Endothelial cell of umbilical vein (primary cell): ENCODE measurements at regions not wholly inside any gene's neighbourhood (a gene's known extent, or its start where the extent isn't known, plus 50 kb on each side); places are given as distances from the start of the nearest gene placed in this dataset.

Experiments
- BruUV-seq: library from RNA; stranded (reverse); fragments of 400-500 nt; replicated peaks from 2 replicates; lab custom pipeline; 2021; lab: Mats Ljungman, UMichigan
- CTCF ChIA-PET: fragments of 300-600, 350-600 bp; sonication (Branson Sonifier 250); formaldehyde crosslinking; loops from one replicate; lab custom pipeline; 2021; ENCODE audit warnings: antibody characterized with exemption, inconsistent platforms; lab: Charles Lee
- POLR2A ChIA-PET: fragments of 300-600, 350-600 bp; sonication (Branson Sonifier 250); formaldehyde crosslinking; loops from one replicate; lab custom pipeline; 2021; ENCODE audit warnings: antibody characterized with exemption, inconsistent platforms; lab: Charles Lee
- DNase-seq: peaks from one replicate; pipeline ENCODE4 v3.0.0-alpha.2; 2011; ENCODE audit warnings: low read depth, low spot score
- FAIRE-seq: peaks from 2 replicates; lab custom pipeline; 2011; peaks lifted over from hg19 to GRCh38; lab: Jason Lieb, UNC
- H2AFZ ChIP-seq: 2 replicates; pipeline ENCODE4 v1.6.0; 2012; ENCODE audit warnings: low read depth, low read length, control low read depth, inconsistent platforms
- H3K27ac ChIP-seq: 2 replicates; pipeline ENCODE4 v1.5.1; 2011; ENCODE audit warnings: low read depth, mild to moderate bottlenecking, control low read depth, low read length, moderate library complexity; ENCODE audit not compliant: insufficient read depth
- H3K27me3 ChIP-seq, 2 experiments: 2 replicates each; pipeline versions ENCODE4 v1.6.0 to v1.6.1; 2011; ENCODE audit warnings: low read length in 2 of 2, mixed read lengths in 1 of 2; ENCODE audit not compliant: control insufficient read depth in 2 of 2, insufficient read depth in 2 of 2
- H3K36me3 ChIP-seq, 2 experiments: 2 replicates in 1 of 2; 3 replicates in 1 of 2; pipeline ENCODE4 v1.5.1; 2011; ENCODE audit warnings: low read length in 2 of 2, mild to moderate bottlenecking in 1 of 2, moderate library complexity in 1 of 2; ENCODE audit not compliant: control insufficient read depth in 2 of 2, insufficient read depth in 2 of 2; ENCODE audit errors: extremely low read depth in 1 of 2
- H3K4me1 ChIP-seq: 3 replicates; pipeline ENCODE4 v1.5.1; 2011; ENCODE audit warnings: mild to moderate bottlenecking, low read length; ENCODE audit not compliant: control insufficient read depth, insufficient read depth; ENCODE audit errors: extremely low read depth
- H3K4me2 ChIP-seq: 2 replicates; pipeline ENCODE4 v1.6.1; 2011; ENCODE audit warnings: low read length, control low read depth, mixed read lengths; ENCODE audit not compliant: insufficient read depth
- H3K4me3 ChIP-seq, 3 experiments: fragments of 200-600 bp in 1 of 3; sonication (generic), shearing (Covaris generic) in 1 of 3; replicated peaks in 1 of 3; 2 replicates each; pipeline ENCODE4 v1.5.1; 2011 to 2016; ENCODE audit warnings: control low read depth in 3 of 3, low read length in 3 of 3, mild to moderate bottlenecking in 2 of 3, inconsistent platforms in 1 of 3, low read depth in 1 of 3, moderate library complexity in 1 of 3; ENCODE audit not compliant: insufficient read depth in 1 of 3
- H3K79me2 ChIP-seq: 2 replicates; pipeline ENCODE4 v1.6.0; 2012; ENCODE audit warnings: low read length, inconsistent platforms; ENCODE audit not compliant: control insufficient read depth, insufficient read depth
- H3K9ac ChIP-seq: replicated peaks from 2 replicates; pipeline ENCODE3; 2011; ENCODE audit warnings: low read length, control low read depth; ENCODE audit not compliant: insufficient read depth; ENCODE audit errors: extremely low read depth
- H3K9me1 ChIP-seq: replicated peaks from 3 replicates; pipeline ENCODE4 v1.6.0; 2011; ENCODE audit warnings: mild to moderate bottlenecking, low read length; ENCODE audit not compliant: control insufficient read depth, insufficient read depth; ENCODE audit errors: extremely low read depth
- H3K9me3 ChIP-seq: replicated peaks from 2 replicates; pipeline ENCODE4 v1.5.1; 2012; ENCODE audit warnings: low read length, inconsistent platforms; ENCODE audit not compliant: control insufficient read depth, insufficient read depth
- H4K20me1 ChIP-seq: replicated peaks from 2 replicates; pipeline ENCODE3; 2011; ENCODE audit warnings: mild to moderate bottlenecking, low read length; ENCODE audit not compliant: control insufficient read depth, insufficient read depth; ENCODE audit errors: extremely low read depth
- EZH2 ChIP-seq: IDR thresholded peaks from 2 replicates; pipeline ENCODE4 v1.6.1; 2012; ENCODE audit warnings: borderline replicate concordance, low read depth, mild to moderate bottlenecking, moderate library complexity, low read length, inconsistent platforms; ENCODE audit not compliant: severe bottlenecking
- FOS ChIP-seq: IDR thresholded peaks from 2 replicates; pipeline ENCODE4 v1.6.1; 2011; ENCODE audit warnings: mild to moderate bottlenecking, low read length, moderate library complexity, borderline replicate concordance; ENCODE audit not compliant: insufficient read depth
- GATA2 ChIP-seq: IDR thresholded peaks from 2 replicates; pipeline ENCODE4 v1.7.0; 2011; ENCODE audit warnings: low read depth, mild to moderate bottlenecking, moderate library complexity, mixed read lengths, low read length; ENCODE audit not compliant: insufficient read length, insufficient read depth
- JUN ChIP-seq: IDR thresholded peaks from 2 replicates; pipeline ENCODE4 v1.6.1; 2011; ENCODE audit warnings: borderline replicate concordance, low read depth; ENCODE audit not compliant: insufficient read length, insufficient read depth
- MYC ChIP-seq: IDR thresholded peaks from one replicate; pipeline ENCODE4 v1.6.1; 2011; ENCODE audit warnings: mild to moderate bottlenecking, low read depth, low read length
- POLR2A ChIP-seq: IDR thresholded peaks from 2 replicates; pipeline ENCODE4 v1.6.1; 2012; ENCODE audit warnings: low read depth, mild to moderate bottlenecking, control low read depth, low read length
- POLR2AphosphoS5 ChIP-seq: IDR thresholded peaks from 2 replicates; pipeline ENCODE4 v1.6.1; 2012; ENCODE audit warnings: low read depth, mild to moderate bottlenecking, control low read depth, low read length, moderate library complexity; ENCODE audit not compliant: insufficient read depth
- dilution Hi-C: fragments of 300-500 bp; cut with MboI; formaldehyde crosslinking; loops from one replicate; pipeline ENCODE4 v1.15.0; 2019; ENCODE audit warnings: low sequenced_read_pairs; ENCODE audit not compliant: extremely low pct_ligation_motif_present
- intact Hi-C: fragments of 100-400 bp; cut with micrococcal nuclease; formaldehyde crosslinking; loops from one replicate; pipeline ENCODE4 v1.10.0; 2022
- TF ChIP-seq, protein P1 (sequence below): IDR thresholded peaks from 2 replicates; pipeline ENCODE4 v1.6.1; 2011; ENCODE audit not compliant: insufficient read depth, insufficient read length
- TF ChIP-seq, protein P2 (sequence below), 2 donors: IDR thresholded peaks; 1 replicate in 1 of 2; 2 replicates in 1 of 2; pipeline ENCODE4 v1.5.1; 2011; ENCODE audit warnings: low read length in 2 of 2, mild to moderate bottlenecking in 2 of 2, moderate library complexity in 2 of 2, control low read depth in 1 of 2, inconsistent platforms in 1 of 2, low read depth in 1 of 2; ENCODE audit not compliant: insufficient read depth in 1 of 2; ENCODE audit errors: extremely low read depth in 1 of 2

DNA sequence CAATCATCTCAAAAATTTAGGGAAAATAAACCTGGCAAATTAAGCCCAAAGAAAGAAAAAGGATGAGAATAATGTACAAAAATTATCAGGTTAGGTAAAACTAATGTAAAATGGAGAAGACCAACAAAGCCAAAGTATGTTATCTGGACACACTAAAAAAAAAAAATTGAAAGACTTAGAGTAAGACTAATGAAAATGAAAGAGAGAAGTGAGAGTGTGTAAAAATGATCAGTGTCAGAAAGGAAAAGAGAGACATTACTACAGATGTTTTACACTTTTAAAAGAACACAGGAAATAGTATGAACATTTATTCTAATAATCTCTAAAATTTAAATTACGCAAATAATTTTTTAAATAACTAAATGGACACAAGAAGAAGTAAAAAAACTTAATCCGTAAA is 573.3 kb upstream of the NR2F2 start:
- Histone ChIP-seq H4K20me1 (no peaks in the 10 kb centered on the region), H2AFZ (no peak overlapping the region), H3K4me1 (no peaks in the 10 kb centered on the region), H3K4me2 (no peak overlapping the region), H3K9me1 (no peaks in the 10 kb centered on the region), H3K9ac (no peak overlapping the region), H3K4me3 (no peak overlapping the region), H3K27ac (no peak overlapping the region), H3K79me2 (no peaks in the 10 kb centered on the region), H3K36me3 (no peaks in the 10 kb centered on the region), H3K9me3 (no peaks in the 10 kb centered on the region), H3K27me3 (no peaks in the 10 kb centered on the region)
- DNase-seq (no peak), FAIRE-seq (no peak)
- POLR2A ChIA-PET: no interaction called here
- dilution Hi-C loops: no loop called here
- intact Hi-C loops: no loop called here
- TF ChIP-seq MYC (no peak), FOS (no peak), GATA2 (no peak), POLR2AphosphoS5 (no peak), JUN (no peak), EZH2 (no peak), POLR2A (no peak)
- TF ChIP-seq, protein P1, sequence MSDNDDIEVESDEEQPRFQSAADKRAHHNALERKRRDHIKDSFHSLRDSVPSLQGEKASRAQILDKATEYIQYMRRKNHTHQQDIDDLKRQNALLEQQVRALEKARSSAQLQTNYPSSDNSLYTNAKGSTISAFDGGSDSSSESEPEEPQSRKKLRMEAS: no peak
- TF ChIP-seq, protein P2, sequence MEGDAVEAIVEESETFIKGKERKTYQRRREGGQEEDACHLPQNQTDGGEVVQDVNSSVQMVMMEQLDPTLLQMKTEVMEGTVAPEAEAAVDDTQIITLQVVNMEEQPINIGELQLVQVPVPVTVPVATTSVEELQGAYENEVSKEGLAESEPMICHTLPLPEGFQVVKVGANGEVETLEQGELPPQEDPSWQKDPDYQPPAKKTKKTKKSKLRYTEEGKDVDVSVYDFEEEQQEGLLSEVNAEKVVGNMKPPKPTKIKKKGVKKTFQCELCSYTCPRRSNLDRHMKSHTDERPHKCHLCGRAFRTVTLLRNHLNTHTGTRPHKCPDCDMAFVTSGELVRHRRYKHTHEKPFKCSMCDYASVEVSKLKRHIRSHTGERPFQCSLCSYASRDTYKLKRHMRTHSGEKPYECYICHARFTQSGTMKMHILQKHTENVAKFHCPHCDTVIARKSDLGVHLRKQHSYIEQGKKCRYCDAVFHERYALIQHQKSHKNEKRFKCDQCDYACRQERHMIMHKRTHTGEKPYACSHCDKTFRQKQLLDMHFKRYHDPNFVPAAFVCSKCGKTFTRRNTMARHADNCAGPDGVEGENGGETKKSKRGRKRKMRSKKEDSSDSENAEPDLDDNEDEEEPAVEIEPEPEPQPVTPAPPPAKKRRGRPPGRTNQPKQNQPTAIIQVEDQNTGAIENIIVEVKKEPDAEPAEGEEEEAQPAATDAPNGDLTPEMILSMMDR (IDR thresholded peaks at IDR 0.05; ENCODE audit: extremely low read depth in 1 of 2, insufficient read depth in 1 of 2, low read depth in 1 of 2, low read length in 2 of 2): no peak
- CTCF ChIA-PET: interaction anchor here (0.8 kb wide), 1 partner anchor 8 kb away, joined by 3 read pairs; no protein-coding TSS in a partner anchor
- no TSS peak for BruUV-seq
